ENCODE measurements at regions not wholly inside any gene's neighbourhood (a gene's known extent, or its start where the extent isn't known, plus 50 kb on each side); places are given as distances from the start of the nearest gene placed in this dataset.

- peak; percentile 68 to 81 (median 81) for DNase-seq
These were observed 170.2 kb upstream of the UMPS start for GRCh38 chr3:124559846-124560574.

- DNase-seq, result no peak
These were observed 169.5 kb upstream of the UMPS start for GRCh38 chr3:124560666-124561215.

- no peak for DNase-seq
These were observed 167.5 kb upstream of the UMPS start for GRCh38 chr3:124562769-124563168.

- no peak for DNase-seq
These were observed 166.9 kb upstream of the UMPS start for GRCh38 chr3:124563376-124563775.

- DNase-seq, result peak; percentile 74 to 81 (median 80)
These were observed 165.2 kb upstream of the UMPS start for GRCh38 chr3:124565013-124565412.

- no peak for DNase-seq
These were observed 164.7 kb upstream of the UMPS start for GRCh38 chr3:124565551-124565950.

- no peak for DNase-seq
These were observed 163.6 kb upstream of the UMPS start for GRCh38 chr3:124566701-124567100.

- no peak for DNase-seq
These were observed 163.1 kb upstream of the UMPS start for GRCh38 chr3:124567179-124567578.

GRCh38 chr3:124569761-124570160, 160.5 kb upstream of the UMPS start:
- no peak for DNase-seq

- DNase-seq, result no peak
These were observed 160.0 kb upstream of the UMPS start for GRCh38 chr3:124570232-124570631.

- no peak for DNase-seq
These were observed 157.3 kb upstream of the UMPS start for GRCh38 chr3:124572851-124573405.

- no peak for DNase-seq
These were observed 156.2 kb upstream of the UMPS start for GRCh38 chr3:124574012-124574411.

- no peak for DNase-seq
These were observed 153.4 kb upstream of the UMPS start for GRCh38 chr3:124576565-124577493.

GRCh38 chr3:124577494-124578167, 152.6 kb upstream of the UMPS start:
- DNase-seq, result no peak

GRCh38 chr3:124579641-124580040, 150.6 kb upstream of the UMPS start:
- no peak for DNase-seq

GRCh38 chr3:124582196-124582595, 148.1 kb upstream of the UMPS start:
- DNase-seq, result no peak

GRCh38 chr3:124582621-124583395, 147.4 kb upstream of the UMPS start:
- DNase-seq, result peak; percentile 23 to 51 (median 24)

GRCh38 chr3:124584245-124584551, 146.1 kb upstream of the UMPS start:
- DNase-seq, result no peak

GRCh38 chr3:124584552-124585391, 145.5 kb upstream of the UMPS start:
- DNase-seq, result peak in 1 of 3 donors; percentile 15

- DNase-seq, result peak in 1 of 3 donors; percentile 10
These were observed 143.9 kb upstream of the UMPS start for GRCh38 chr3:124586126-124587052.

Data from suppressor macrophage treated with lipopolysaccharide for 1 hour (primary cell).